Karpas-422 (cell line): ENCODE measurements at regions not wholly inside any gene's neighbourhood (a gene's known extent, or its start where the extent isn't known, plus 50 kb on each side); places are given as distances from the start of the nearest gene placed in this dataset.

Experiments used
- DNase-seq: peaks from one replicate; pipeline ENCODE4 v3.0.0-alpha.2; 2015
- H2AFZ ChIP-seq: fragments of 200-600 bp; sonication (generic); 2 replicates; pipeline ENCODE4 v1.6.1; 2014; ENCODE audit warnings: antibody characterized with exemption, low read length, mixed read lengths
- H3K27ac ChIP-seq: fragments of 200-600 bp; sonication (generic); 2 replicates; pipeline ENCODE4 v1.5.1; 2014; ENCODE audit warnings: mild to moderate bottlenecking, low read length, moderate library complexity
- H3K27me3 ChIP-seq: fragments of 200-600 bp; sonication (generic); 2 replicates; pipeline ENCODE4 v1.6.1; 2014; ENCODE audit warnings: low read length, mixed read lengths
- H3K36me3 ChIP-seq: fragments of 200-600 bp; sonication (generic); 2 replicates; pipeline ENCODE4 v1.6.1; 2014; ENCODE audit warnings: low read length, mixed read lengths; ENCODE audit not compliant: insufficient read depth
- H3K4me1 ChIP-seq: fragments of 200-600 bp; sonication (generic); 2 replicates; pipeline ENCODE4 v1.6.1; 2014; ENCODE audit warnings: mild to moderate bottlenecking, low read length, mixed read lengths
- H3K4me2 ChIP-seq: fragments of 200-600 bp; sonication (generic); 2 replicates; pipeline ENCODE4 v1.6.1; 2014; ENCODE audit warnings: low read length, low read depth, mild to moderate bottlenecking; ENCODE audit not compliant: poor library complexity, severe bottlenecking
- H3K4me3 ChIP-seq: fragments of 200-600 bp; sonication (generic); 2 replicates; pipeline ENCODE4 v1.5.1; 2014; ENCODE audit warnings: mild to moderate bottlenecking, antibody characterized with exemption, low read length, mixed read lengths
- H3K79me2 ChIP-seq: fragments of 200-600 bp; sonication (generic); 2 replicates; pipeline ENCODE4 v1.6.1; 2014; ENCODE audit warnings: mild to moderate bottlenecking, low read length, mixed read lengths
- H3K9ac ChIP-seq: fragments of 200-600 bp; sonication (generic); 2 replicates; pipeline ENCODE4 v1.6.0; 2014; ENCODE audit warnings: low read length
- H3K9me2 ChIP-seq: fragments of 200-600 bp; sonication (generic), shearing (Covaris generic); replicated peaks from 2 replicates; pipeline ENCODE4 v1.6.0; 2014; ENCODE audit warnings: mild to moderate bottlenecking, low read length, moderate library complexity; ENCODE audit not compliant: insufficient read depth
- H3K9me3 ChIP-seq: fragments of 300-700, 200-600 bp; sonication (generic); 2 replicates; pipeline ENCODE4 v1.6.1; 2014; ENCODE audit warnings: low read length, mixed read lengths
- H4K20me1 ChIP-seq: fragments of 200-600 bp; sonication (generic); 2 replicates; pipeline ENCODE4 v1.6.1; 2014; ENCODE audit warnings: mild to moderate bottlenecking, antibody characterized with exemption, low read length, low read depth; ENCODE audit not compliant: insufficient read depth

DNA sequence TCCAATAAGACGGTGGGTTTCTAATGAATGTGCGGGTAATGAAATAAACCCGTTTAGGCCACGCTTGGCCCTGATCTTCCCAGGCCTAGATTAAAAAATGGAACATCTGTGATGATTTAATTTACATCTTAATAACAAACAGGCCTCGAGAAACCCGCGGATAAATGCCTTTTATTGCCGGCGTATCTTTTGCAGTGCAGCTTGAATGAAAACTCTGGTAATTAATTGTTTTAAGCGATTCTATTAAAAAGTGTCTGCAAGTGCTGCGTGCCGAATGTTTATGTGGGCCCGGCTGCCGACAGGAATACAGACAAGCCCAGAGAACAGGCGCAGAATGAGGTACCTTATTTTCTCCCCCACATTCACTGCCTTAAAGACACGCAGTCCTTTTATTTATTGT is 420.7 kb downstream of the MN1 start:
- no peaks in the 10 kb centered on the region for H3K9me2 ChIP-seq
- peak; percentile 69 for DNase-seq
- peaks cover 58% of the 10 kb centered on the region for H3K4me1 ChIP-seq
- no peaks in the 10 kb centered on the region for H3K9me3 ChIP-seq
- no peaks in the 10 kb centered on the region for H3K79me2 ChIP-seq
- H3K27ac ChIP-seq: peak overlapping the region; percentile 77
- H4K20me1 ChIP-seq: no peaks in the 10 kb centered on the region
- H2AFZ ChIP-seq: no peak overlapping the region
- H3K36me3 ChIP-seq: no peaks in the 10 kb centered on the region
- peak overlapping the region; percentile 60 for H3K4me2 ChIP-seq
- peak overlapping the region; percentile 15 for H3K9ac ChIP-seq
- peak overlapping the region; percentile 33 for H3K4me3 ChIP-seq
- no peaks in the 10 kb centered on the region for H3K27me3 ChIP-seq

DNA sequence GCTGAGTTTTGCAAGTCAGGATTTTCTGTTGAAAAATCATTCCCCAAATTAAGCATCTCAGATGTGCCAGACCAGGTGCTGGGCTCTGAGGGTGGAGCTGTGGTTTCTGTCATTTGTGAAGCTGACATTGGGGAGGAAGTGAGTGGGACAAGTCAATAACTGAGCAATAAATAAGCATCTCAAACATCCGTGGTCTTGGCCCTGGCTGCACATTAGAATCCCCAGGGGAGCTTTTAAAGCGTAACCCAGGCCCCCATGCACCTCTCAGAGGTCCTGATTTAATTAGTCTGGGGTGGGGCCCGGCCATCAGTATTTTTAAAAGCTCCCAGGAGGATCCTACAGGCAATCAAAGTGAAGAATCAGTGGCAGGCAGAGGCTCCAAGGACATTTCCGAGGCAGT is 420.0 kb downstream of the MN1 start:
- Histone ChIP-seq H3K79me2 (no peaks in the 10 kb centered on the region), H3K9ac (peak overlapping the region; percentile 15), H3K4me3 (peak overlapping the region; percentile 33), H2AFZ (no peak overlapping the region), H3K9me2 (no peaks in the 10 kb centered on the region), H3K9me3 (no peaks in the 10 kb centered on the region), H3K27ac (peak overlapping the region; percentile 77), H3K36me3 (no peaks in the 10 kb centered on the region), H3K4me2 (peak overlapping the region; percentile 60), H3K4me1 (peaks cover 65% of the 10 kb centered on the region), H4K20me1 (no peaks in the 10 kb centered on the region), H3K27me3 (no peaks in the 10 kb centered on the region)
- DNase-seq: peak; percentile 95

DNA sequence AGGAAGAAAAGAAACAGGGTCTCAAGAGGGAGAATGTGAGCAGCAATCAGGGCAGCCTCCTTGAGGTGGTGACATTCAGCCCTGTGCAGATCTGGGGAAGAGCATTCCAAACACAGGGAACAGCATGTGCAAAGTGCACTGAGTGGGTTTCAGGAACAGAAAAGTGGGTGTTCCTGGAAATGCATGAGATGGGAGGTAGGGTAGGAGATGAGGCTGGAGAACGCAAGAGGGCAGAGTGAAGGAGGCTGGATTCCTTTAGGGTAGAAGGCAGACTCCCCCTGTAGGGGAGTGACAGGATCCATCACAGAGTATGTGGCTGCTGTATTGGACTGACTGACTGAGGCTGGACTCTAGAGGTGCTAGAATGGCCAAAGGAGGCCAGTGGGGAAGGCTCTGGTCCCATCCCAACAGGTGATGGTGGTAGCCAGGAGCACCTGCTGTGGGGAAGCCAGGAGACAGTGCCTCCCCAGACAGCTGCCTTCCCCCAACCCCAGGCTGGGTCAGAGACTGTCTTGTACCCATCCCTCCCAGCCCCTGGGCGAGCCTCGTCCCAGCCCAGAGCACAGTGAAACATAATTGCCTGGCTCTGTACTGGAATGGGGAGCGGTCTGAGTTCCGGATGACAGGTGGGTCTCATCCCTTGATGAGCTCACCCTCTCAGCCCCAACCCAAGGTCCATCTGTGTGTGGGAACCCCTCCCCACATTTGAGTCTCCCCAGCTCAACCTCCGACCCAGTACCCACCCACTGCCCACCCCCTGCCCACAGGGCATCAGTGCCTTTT is 419.4 kb downstream of the MN1 start:
- DNase-seq: peak; percentile 65
- H3K9me3 ChIP-seq: no peaks in the 10 kb centered on the region
- no peaks in the 10 kb centered on the region for H3K9me2 ChIP-seq
- H3K79me2 ChIP-seq: no peaks in the 10 kb centered on the region
- H3K27me3 ChIP-seq: no peaks in the 10 kb centered on the region
- no peaks in the 10 kb centered on the region for H3K36me3 ChIP-seq
- H3K4me1 ChIP-seq: peaks cover 71% of the 10 kb centered on the region
- peak overlapping the region; percentile 60 for H3K4me2 ChIP-seq
- H4K20me1 ChIP-seq: no peaks in the 10 kb centered on the region
- peak overlapping the region; percentile 20; the same call in 1 of the 2 replicates for H3K27ac ChIP-seq
- H3K9ac ChIP-seq: no peak overlapping the region; the same call in 1 of the 2 replicates
- peak overlapping the region; percentile 33; the same call in 1 of the 2 replicates for H3K4me3 ChIP-seq
- no peak overlapping the region for H2AFZ ChIP-seq

DNA sequence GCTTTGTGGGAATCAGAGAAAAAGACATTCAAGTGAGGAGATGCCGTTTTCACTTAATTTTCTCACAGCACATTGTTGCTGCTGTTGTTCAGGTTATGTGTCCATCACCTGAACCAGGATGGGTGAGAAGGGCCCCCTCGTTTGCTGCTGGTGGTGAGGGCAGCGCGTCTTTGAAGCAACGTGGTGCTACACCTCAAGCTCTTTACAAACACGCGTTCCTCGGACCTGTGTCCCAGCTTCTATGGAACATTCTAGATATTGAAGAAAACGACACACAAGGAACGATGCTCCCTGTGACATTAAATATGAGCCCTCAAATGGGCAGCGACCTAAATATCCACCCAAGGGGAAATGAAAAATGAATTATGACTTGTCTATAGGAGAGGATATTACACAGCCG is 418.6 kb downstream of the MN1 start:
- Histone ChIP-seq H3K4me3 (no peak overlapping the region), H3K9me3 (no peaks in the 10 kb centered on the region), H3K27me3 (no peaks in the 10 kb centered on the region), H4K20me1 (no peaks in the 10 kb centered on the region), H3K79me2 (no peaks in the 10 kb centered on the region), H3K9me2 (no peaks in the 10 kb centered on the region), H2AFZ (no peak overlapping the region), H3K9ac (no peak overlapping the region), H3K4me2 (no peak overlapping the region), H3K4me1 (peaks cover 72% of the 10 kb centered on the region), H3K27ac (no peak overlapping the region), H3K36me3 (no peaks in the 10 kb centered on the region)
- peak; percentile 38 for DNase-seq

DNA sequence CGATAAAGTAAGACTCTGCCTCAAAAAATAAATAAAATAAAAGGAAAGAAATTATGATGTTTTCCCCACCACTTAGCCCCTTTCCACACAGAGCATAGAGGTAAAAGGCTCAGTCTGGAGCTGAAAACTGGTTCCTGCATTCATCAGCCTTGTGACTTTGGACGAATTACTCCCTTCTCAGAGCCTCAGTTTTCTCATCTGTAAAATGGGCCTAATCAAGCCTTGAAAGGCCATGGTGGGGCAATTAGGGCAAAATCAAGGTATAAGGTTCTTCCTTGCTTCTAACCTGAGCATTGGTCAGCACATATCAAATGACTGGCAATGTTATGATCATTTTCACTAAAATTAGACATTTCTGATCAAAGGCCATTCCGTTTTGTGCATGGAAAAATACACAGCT is 417.7 kb downstream of the MN1 start:
- no peak overlapping the region for H3K4me3 ChIP-seq

DNA sequence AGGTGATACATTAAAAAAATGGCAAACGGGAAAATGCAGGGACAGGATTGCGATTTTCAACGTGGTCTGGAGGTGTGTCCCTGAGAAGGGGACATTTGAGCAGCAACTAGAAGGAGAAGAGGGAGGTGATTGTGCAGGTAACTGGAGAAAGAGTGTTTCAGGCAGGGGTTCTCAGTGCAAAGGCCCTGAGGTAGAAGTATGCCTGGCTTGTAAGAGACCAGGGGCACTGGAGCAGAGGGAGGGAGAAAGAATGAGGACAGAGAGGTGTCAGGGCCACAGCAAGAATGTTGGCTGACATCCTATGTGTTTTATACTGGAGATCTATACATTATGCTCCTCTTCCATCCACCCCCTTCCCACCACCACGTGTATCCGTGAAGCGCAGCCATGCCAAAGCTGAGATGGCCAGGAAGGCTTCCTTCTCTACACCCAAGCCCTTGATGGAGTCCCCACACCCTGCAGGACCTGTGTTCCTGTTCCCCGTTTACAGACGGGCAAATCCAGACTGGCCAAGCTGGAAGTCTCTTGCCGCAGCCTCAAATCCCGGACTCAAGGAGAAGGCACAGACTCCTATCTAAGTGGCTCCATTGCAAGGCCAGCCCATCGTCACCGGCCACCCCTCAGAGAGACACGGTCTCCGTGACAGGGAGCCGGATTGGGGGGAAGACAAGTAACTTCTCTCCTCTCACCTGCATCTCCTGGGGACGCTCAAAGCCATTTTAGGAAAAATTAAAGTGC is 416.1 kb downstream of the MN1 start:
- H3K27me3 ChIP-seq: peaks cover 4% of the 10 kb centered on the region; the same call in 1 of the 2 replicates
- H2AFZ ChIP-seq: no peak overlapping the region
- no peak overlapping the region for H3K4me3 ChIP-seq
- H3K36me3 ChIP-seq: no peaks in the 10 kb centered on the region
- H4K20me1 ChIP-seq: no peaks in the 10 kb centered on the region
- H3K27ac ChIP-seq: no peak overlapping the region
- no peak overlapping the region for H3K9ac ChIP-seq
- no peaks in the 10 kb centered on the region for H3K9me3 ChIP-seq
- peak; percentile 37 for DNase-seq
- H3K4me2 ChIP-seq: no peak overlapping the region
- H3K79me2 ChIP-seq: no peaks in the 10 kb centered on the region
- no peaks in the 10 kb centered on the region for H3K9me2 ChIP-seq
- peaks cover 53% of the 10 kb centered on the region for H3K4me1 ChIP-seq

More for the DNA sequence above, 417.7 kb downstream of the MN1 start:
- Histone ChIP-seq H3K27ac (no peak overlapping the region), H3K4me1 (peaks cover 68% of the 10 kb centered on the region), H3K9me2 (no peaks in the 10 kb centered on the region), H3K36me3 (no peaks in the 10 kb centered on the region), H3K9ac (no peak overlapping the region), H4K20me1 (no peaks in the 10 kb centered on the region), H3K27me3 (peaks cover 4% of the 10 kb centered on the region; the same call in 1 of the 2 replicates), H3K4me2 (no peak overlapping the region), H2AFZ (no peak overlapping the region), H3K9me3 (no peaks in the 10 kb centered on the region), H3K79me2 (no peaks in the 10 kb centered on the region)
- peak; percentile 34 for DNase-seq

DNA sequence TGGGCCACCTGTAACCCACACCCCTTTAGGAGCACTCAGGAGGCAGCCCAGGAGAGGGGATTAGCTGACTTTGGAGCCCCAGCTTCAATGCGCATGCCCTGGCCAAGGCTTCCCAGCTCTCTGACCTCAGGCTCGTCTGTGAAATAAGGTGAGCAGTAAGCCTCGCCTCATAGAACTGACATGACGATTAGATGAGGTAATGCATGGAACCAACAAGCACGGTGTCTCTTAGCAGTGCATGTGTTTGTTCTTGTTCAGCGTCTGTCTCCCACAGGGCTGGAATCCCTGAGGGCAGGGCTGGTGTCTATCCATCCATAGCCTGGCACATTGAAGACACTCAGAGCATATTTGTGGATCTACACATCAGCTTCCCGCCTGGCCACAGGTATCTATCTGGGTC is 415.4 kb downstream of the MN1 start:
- H3K27me3 ChIP-seq: peaks cover 4% of the 10 kb centered on the region; the same call in 1 of the 2 replicates
- H3K79me2 ChIP-seq: no peaks in the 10 kb centered on the region
- no peaks in the 10 kb centered on the region for H3K36me3 ChIP-seq
- no peaks in the 10 kb centered on the region for H3K9me2 ChIP-seq
- H3K9me3 ChIP-seq: no peaks in the 10 kb centered on the region
- no peaks in the 10 kb centered on the region for H4K20me1 ChIP-seq
- no peak overlapping the region for H3K27ac ChIP-seq
- no peak overlapping the region for H3K9ac ChIP-seq
- no peak overlapping the region for H2AFZ ChIP-seq
- peaks cover 45% of the 10 kb centered on the region for H3K4me1 ChIP-seq
- H3K4me2 ChIP-seq: no peak overlapping the region
- no peak overlapping the region for H3K4me3 ChIP-seq
- no peak for DNase-seq

DNA sequence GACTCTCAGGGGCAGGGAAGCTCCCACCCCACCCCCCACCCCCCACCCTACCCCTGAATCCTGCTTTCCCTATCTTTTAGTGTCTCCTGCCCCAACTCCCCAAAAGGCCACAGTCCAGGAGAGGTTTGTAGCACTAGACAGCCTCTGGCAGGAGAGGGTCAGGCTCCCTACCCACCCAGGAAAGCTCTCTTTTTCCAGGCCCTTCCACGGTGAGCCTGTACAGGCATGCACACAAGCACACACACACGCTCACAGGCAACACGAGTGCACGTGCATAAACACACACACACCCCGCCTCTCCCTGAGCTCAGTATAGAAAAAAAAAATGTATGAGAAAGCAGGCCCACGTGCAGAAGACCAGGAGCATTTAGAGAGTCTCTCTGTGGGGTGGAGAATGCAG is 414.0 kb downstream of the MN1 start:
- Histone ChIP-seq H3K9ac (no peak overlapping the region), H3K9me2 (no peaks in the 10 kb centered on the region), H3K27ac (no peak overlapping the region), H3K4me1 (peaks cover 31% of the 10 kb centered on the region), H2AFZ (peak overlapping the region; percentile 41; the same call in 1 of the 2 replicates), H3K36me3 (no peaks in the 10 kb centered on the region), H3K27me3 (peaks cover 4% of the 10 kb centered on the region; the same call in 1 of the 2 replicates), H4K20me1 (no peaks in the 10 kb centered on the region), H3K4me3 (no peak overlapping the region), H3K9me3 (no peaks in the 10 kb centered on the region), H3K4me2 (peak overlapping the region; percentile 35), H3K79me2 (no peaks in the 10 kb centered on the region)
- no peak for DNase-seq
